Activated T-cell treated with anti-CD3 and anti-CD28 coated beads, Interleukin-2, amount 50 U/mL, for 24 hours (primary cell): ENCODE measurements at regions not wholly inside any gene's neighbourhood (a gene's known extent, or its start where the extent isn't known, plus 50 kb on each side); places are given as distances from the start of the nearest gene placed in this dataset.

Experiments used
- DNase-seq: peaks from one replicate; pipeline ENCODE4 v3.0.0-alpha.2; 2020
- H3K27ac Mint-ChIP-seq: 2 replicates; pipeline ENCODE4 v1.8.0; 2020; ENCODE audit warnings: mild to moderate bottlenecking, mixed read lengths
- H3K27me3 Mint-ChIP-seq: 2 replicates; pipeline ENCODE4 v1.8.0; 2020; ENCODE audit warnings: mixed read lengths
- H3K36me3 Mint-ChIP-seq: 2 replicates; pipeline ENCODE4 v1.8.0; 2020; ENCODE audit warnings: low read depth, mixed read lengths
- H3K4me1 Mint-ChIP-seq: 2 replicates; pipeline ENCODE4 v1.8.0; 2020; ENCODE audit warnings: low read depth, mixed read lengths
- H3K4me3 Mint-ChIP-seq: 2 replicates; pipeline ENCODE4 v1.8.0; 2020; ENCODE audit warnings: mild to moderate bottlenecking, moderate library complexity, mixed read lengths
- H3K9me3 Mint-ChIP-seq: 2 replicates; pipeline ENCODE4 v1.8.0; 2020; ENCODE audit warnings: mixed read lengths

GRCh38 chr10:8790390-8790789 is 735.9 kb downstream of the GATA3 start:
- Mint-ChIP-seq H3K36me3 (peaks cover 7% of the 10 kb centered on the region), H3K4me1 (peaks cover 16% of the 10 kb centered on the region), H3K9me3 (peaks cover 26% of the 10 kb centered on the region), H3K4me3 (no peak overlapping the region), H3K27me3 (peaks cover 5% of the 10 kb centered on the region), H3K27ac (no peak overlapping the region)
- no peak for DNase-seq

- H3K4me1 Mint-ChIP-seq = peaks cover 15% of the 10 kb centered on the region
- DNase-seq = peak; percentile 32
- no peak overlapping the region for H3K4me3 Mint-ChIP-seq
- H3K36me3 Mint-ChIP-seq = no peaks in the 10 kb centered on the region
- peaks cover 4% of the 10 kb centered on the region for H3K9me3 Mint-ChIP-seq
- peaks cover 2% of the 10 kb centered on the region for H3K27me3 Mint-ChIP-seq
- no peak overlapping the region for H3K27ac Mint-ChIP-seq
Observed at GRCh38 chr10:8794860-8795259, 740.4 kb downstream of the GATA3 start.

GRCh38 chr10:8800426-8800825 is 745.9 kb downstream of the GATA3 start:
- peak overlapping the region; percentile 61 for H3K27ac Mint-ChIP-seq
- peaks cover 1% of the 10 kb centered on the region for H3K9me3 Mint-ChIP-seq
- no peaks in the 10 kb centered on the region for H3K36me3 Mint-ChIP-seq
- peaks cover 13% of the 10 kb centered on the region for H3K4me1 Mint-ChIP-seq
- DNase-seq = no peak
- H3K27me3 Mint-ChIP-seq = peaks cover 17% of the 10 kb centered on the region
- no peak overlapping the region for H3K4me3 Mint-ChIP-seq

- peaks cover 11% of the 10 kb centered on the region for H3K4me1 Mint-ChIP-seq
- no peaks in the 10 kb centered on the region for H3K36me3 Mint-ChIP-seq
- H3K27me3 Mint-ChIP-seq = peaks cover 17% of the 10 kb centered on the region
- H3K9me3 Mint-ChIP-seq = peaks cover 8% of the 10 kb centered on the region
- H3K4me3 Mint-ChIP-seq = no peak overlapping the region
- no peak for DNase-seq
- no peak overlapping the region for H3K27ac Mint-ChIP-seq
Observed at GRCh38 chr10:8803992-8804391, 749.5 kb downstream of the GATA3 start.

GRCh38 chr10:8810677-8811076 is 756.2 kb downstream of the GATA3 start:
- Mint-ChIP-seq H3K27ac (no peak overlapping the region), H3K4me3 (no peak overlapping the region), H3K9me3 (peaks cover 10% of the 10 kb centered on the region), H3K36me3 (no peaks in the 10 kb centered on the region), H3K4me1 (no peaks in the 10 kb centered on the region), H3K27me3 (peaks cover 8% of the 10 kb centered on the region)
- no peak for DNase-seq

- Mint-ChIP-seq H3K4me1 (no peaks in the 10 kb centered on the region), H3K27me3 (peaks cover 8% of the 10 kb centered on the region), H3K27ac (no peak overlapping the region), H3K36me3 (no peaks in the 10 kb centered on the region), H3K9me3 (peaks cover 9% of the 10 kb centered on the region), H3K4me3 (no peak overlapping the region)
- DNase-seq = no peak
Observed at GRCh38 chr10:8811201-8811600, 756.7 kb downstream of the GATA3 start.

- H3K27me3 Mint-ChIP-seq = peaks cover 2% of the 10 kb centered on the region
- H3K36me3 Mint-ChIP-seq = no peaks in the 10 kb centered on the region
- H3K9me3 Mint-ChIP-seq = peaks cover 2% of the 10 kb centered on the region
- peaks cover 4% of the 10 kb centered on the region for H3K4me1 Mint-ChIP-seq
- H3K4me3 Mint-ChIP-seq = no peak overlapping the region
- no peak for DNase-seq
- H3K27ac Mint-ChIP-seq = no peak overlapping the region
Observed at GRCh38 chr10:8815969-8816368, 761.5 kb downstream of the GATA3 start.

GRCh38 chr10:8817299-8817698 is 762.8 kb downstream of the GATA3 start:
- H3K4me3 Mint-ChIP-seq = no peak overlapping the region
- no peaks in the 10 kb centered on the region for H3K9me3 Mint-ChIP-seq
- peaks cover 4% of the 10 kb centered on the region for H3K4me1 Mint-ChIP-seq
- H3K27me3 Mint-ChIP-seq = no peaks in the 10 kb centered on the region
- DNase-seq = no peak
- H3K27ac Mint-ChIP-seq = no peak overlapping the region
- H3K36me3 Mint-ChIP-seq = no peaks in the 10 kb centered on the region

GRCh38 chr10:8825611-8826010 is 771.1 kb downstream of the GATA3 start:
- H3K27me3 Mint-ChIP-seq = peaks cover 7% of the 10 kb centered on the region

GRCh38 chr10:8829592-8829991 is 775.1 kb downstream of the GATA3 start:
- Mint-ChIP-seq H3K27ac (no peak overlapping the region), H3K36me3 (no peaks in the 10 kb centered on the region), H3K4me3 (no peak overlapping the region), H3K4me1 (peaks cover 10% of the 10 kb centered on the region), H3K9me3 (no peaks in the 10 kb centered on the region), H3K27me3 (peaks cover 10% of the 10 kb centered on the region)
- DNase-seq = no peak

More at GRCh38 chr10:8825611-8826010, 771.1 kb downstream of the GATA3 start:
- H3K4me1 Mint-ChIP-seq = peaks cover 5% of the 10 kb centered on the region
- DNase-seq = no peak
- no peak overlapping the region for H3K27ac Mint-ChIP-seq
- H3K9me3 Mint-ChIP-seq = no peaks in the 10 kb centered on the region
- H3K4me3 Mint-ChIP-seq = no peak overlapping the region
- H3K36me3 Mint-ChIP-seq = no peaks in the 10 kb centered on the region

GRCh38 chr10:8830048-8830447 is 775.6 kb downstream of the GATA3 start:
- Mint-ChIP-seq H3K4me3 (no peak overlapping the region), H3K27ac (peak overlapping the region; percentile 3), H3K4me1 (peaks cover 15% of the 10 kb centered on the region), H3K27me3 (peaks cover 10% of the 10 kb centered on the region), H3K36me3 (no peaks in the 10 kb centered on the region), H3K9me3 (no peaks in the 10 kb centered on the region)
- no peak for DNase-seq

- peaks cover 18% of the 10 kb centered on the region for H3K4me1 Mint-ChIP-seq
- H3K4me3 Mint-ChIP-seq = no peak overlapping the region
- no peaks in the 10 kb centered on the region for H3K36me3 Mint-ChIP-seq
- no peak for DNase-seq
- no peak overlapping the region for H3K27ac Mint-ChIP-seq
- peaks cover 4% of the 10 kb centered on the region for H3K27me3 Mint-ChIP-seq
- no peaks in the 10 kb centered on the region for H3K9me3 Mint-ChIP-seq
Observed at GRCh38 chr10:8830876-8831275, 776.4 kb downstream of the GATA3 start.

- Mint-ChIP-seq H3K27me3 (peaks cover 3% of the 10 kb centered on the region), H3K4me3 (no peak overlapping the region), H3K4me1 (peaks cover 13% of the 10 kb centered on the region), H3K9me3 (peaks cover 2% of the 10 kb centered on the region), H3K36me3 (no peaks in the 10 kb centered on the region), H3K27ac (no peak overlapping the region)
- no peak for DNase-seq
Observed at GRCh38 chr10:8835453-8836167, 781.1 kb downstream of the GATA3 start.

GRCh38 chr10:8840356-8840755 is 785.9 kb downstream of the GATA3 start:
- Mint-ChIP-seq H3K4me1 (peaks cover under 1% of the 10 kb centered on the region), H3K27ac (no peak overlapping the region), H3K36me3 (peaks cover 3% of the 10 kb centered on the region), H3K27me3 (peaks cover 3% of the 10 kb centered on the region), H3K4me3 (no peak overlapping the region), H3K9me3 (peaks cover 9% of the 10 kb centered on the region)
- no peak for DNase-seq

- H3K27ac Mint-ChIP-seq = no peak overlapping the region
- no peaks in the 10 kb centered on the region for H3K4me1 Mint-ChIP-seq
- H3K36me3 Mint-ChIP-seq = peaks cover 3% of the 10 kb centered on the region
- no peak overlapping the region for H3K4me3 Mint-ChIP-seq
- peaks cover 7% of the 10 kb centered on the region for H3K9me3 Mint-ChIP-seq
- no peak for DNase-seq
- H3K27me3 Mint-ChIP-seq = peaks cover 24% of the 10 kb centered on the region
Observed at GRCh38 chr10:8844141-8844540, 789.7 kb downstream of the GATA3 start.

- H3K36me3 Mint-ChIP-seq = no peaks in the 10 kb centered on the region
Observed at GRCh38 chr10:8852546-8852945, 798.1 kb downstream of the GATA3 start.

More at GRCh38 chr10:8852546-8852945, 798.1 kb downstream of the GATA3 start:
- Mint-ChIP-seq H3K27ac (no peak overlapping the region), H3K27me3 (peaks cover 15% of the 10 kb centered on the region), H3K9me3 (no peaks in the 10 kb centered on the region), H3K4me1 (no peaks in the 10 kb centered on the region), H3K4me3 (no peak overlapping the region)
- no peak for DNase-seq
